Endothelial cell of umbilical vein (primary cell): ENCODE measurements at regions not wholly inside any gene's neighbourhood (a gene's known extent, or its start where the extent isn't known, plus 50 kb on each side); places are given as distances from the start of the nearest gene placed in this dataset.

ENCODE experiments used
- EZH2 ChIP-seq: IDR thresholded peaks from 2 replicates; pipeline ENCODE4 v1.6.1; 2012; ENCODE audit warnings: borderline replicate concordance, low read depth, mild to moderate bottlenecking, moderate library complexity, low read length, inconsistent platforms; ENCODE audit not compliant: severe bottlenecking
- FOS ChIP-seq: IDR thresholded peaks from 2 replicates; pipeline ENCODE4 v1.6.1; 2011; ENCODE audit warnings: mild to moderate bottlenecking, low read length, moderate library complexity, borderline replicate concordance; ENCODE audit not compliant: insufficient read depth
- JUN ChIP-seq: IDR thresholded peaks from 2 replicates; pipeline ENCODE4 v1.6.1; 2011; ENCODE audit warnings: borderline replicate concordance, low read depth; ENCODE audit not compliant: insufficient read length, insufficient read depth
- POLR2A ChIP-seq: IDR thresholded peaks from 2 replicates; pipeline ENCODE4 v1.6.1; 2012; ENCODE audit warnings: low read depth, mild to moderate bottlenecking, control low read depth, low read length
- POLR2AphosphoS5 ChIP-seq: IDR thresholded peaks from 2 replicates; pipeline ENCODE4 v1.6.1; 2012; ENCODE audit warnings: low read depth, mild to moderate bottlenecking, control low read depth, low read length, moderate library complexity; ENCODE audit not compliant: insufficient read depth
- TF ChIP-seq, protein P1 (sequence below), 2 donors: IDR thresholded peaks; 1 replicate in 1 of 2; 2 replicates in 1 of 2; pipeline ENCODE4 v1.5.1; 2011; ENCODE audit warnings: low read length in 2 of 2, mild to moderate bottlenecking in 2 of 2, moderate library complexity in 2 of 2, control low read depth in 1 of 2, inconsistent platforms in 1 of 2, low read depth in 1 of 2; ENCODE audit not compliant: insufficient read depth in 1 of 2; ENCODE audit errors: extremely low read depth in 1 of 2
- TF ChIP-seq, protein P2 (sequence below): IDR thresholded peaks from 2 replicates; pipeline ENCODE4 v1.6.1; 2011; ENCODE audit not compliant: insufficient read depth, insufficient read length

DNA sequence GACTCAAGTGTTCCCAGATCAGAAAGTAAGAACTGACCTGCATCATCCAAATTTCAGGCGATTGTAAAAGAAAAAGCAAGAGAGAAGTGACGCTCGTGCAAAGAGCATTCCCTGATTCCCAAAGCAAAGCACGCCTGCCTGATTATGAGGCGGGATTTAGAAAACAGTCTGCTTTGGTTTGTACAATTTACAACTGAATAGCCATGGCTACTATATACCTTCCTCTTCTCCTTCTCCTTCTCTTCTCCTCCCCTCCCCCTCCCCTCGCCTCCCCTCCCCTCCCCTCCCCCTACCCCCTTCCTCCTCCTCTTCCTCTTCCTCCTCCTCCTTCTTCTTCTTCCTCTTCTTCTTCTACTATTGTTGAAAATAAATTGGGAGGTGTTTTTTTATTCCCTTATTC is 782.9 kb downstream of the GALR1 start:
- TF ChIP-seq POLR2A (no peak), POLR2AphosphoS5 (no peak), EZH2 (no peak), FOS (no peak), JUN (no peak)
- TF ChIP-seq, protein P1, sequence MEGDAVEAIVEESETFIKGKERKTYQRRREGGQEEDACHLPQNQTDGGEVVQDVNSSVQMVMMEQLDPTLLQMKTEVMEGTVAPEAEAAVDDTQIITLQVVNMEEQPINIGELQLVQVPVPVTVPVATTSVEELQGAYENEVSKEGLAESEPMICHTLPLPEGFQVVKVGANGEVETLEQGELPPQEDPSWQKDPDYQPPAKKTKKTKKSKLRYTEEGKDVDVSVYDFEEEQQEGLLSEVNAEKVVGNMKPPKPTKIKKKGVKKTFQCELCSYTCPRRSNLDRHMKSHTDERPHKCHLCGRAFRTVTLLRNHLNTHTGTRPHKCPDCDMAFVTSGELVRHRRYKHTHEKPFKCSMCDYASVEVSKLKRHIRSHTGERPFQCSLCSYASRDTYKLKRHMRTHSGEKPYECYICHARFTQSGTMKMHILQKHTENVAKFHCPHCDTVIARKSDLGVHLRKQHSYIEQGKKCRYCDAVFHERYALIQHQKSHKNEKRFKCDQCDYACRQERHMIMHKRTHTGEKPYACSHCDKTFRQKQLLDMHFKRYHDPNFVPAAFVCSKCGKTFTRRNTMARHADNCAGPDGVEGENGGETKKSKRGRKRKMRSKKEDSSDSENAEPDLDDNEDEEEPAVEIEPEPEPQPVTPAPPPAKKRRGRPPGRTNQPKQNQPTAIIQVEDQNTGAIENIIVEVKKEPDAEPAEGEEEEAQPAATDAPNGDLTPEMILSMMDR (IDR thresholded peaks at IDR 0.05; ENCODE audit: extremely low read depth in 1 of 2, insufficient read depth in 1 of 2, low read depth in 1 of 2, low read length in 2 of 2), result no peak
- TF ChIP-seq, protein P2, sequence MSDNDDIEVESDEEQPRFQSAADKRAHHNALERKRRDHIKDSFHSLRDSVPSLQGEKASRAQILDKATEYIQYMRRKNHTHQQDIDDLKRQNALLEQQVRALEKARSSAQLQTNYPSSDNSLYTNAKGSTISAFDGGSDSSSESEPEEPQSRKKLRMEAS, result no peak
